HG03103 (cell line): ENCODE measurements at regions not wholly inside any gene's neighbourhood (a gene's known extent, or its start where the extent isn't known, plus 50 kb on each side); places are given as distances from the start of the nearest gene placed in this dataset.
"Not testable (repeated sequence)": the region's sequence is repeated elsewhere in the genome, so short reads cannot be mapped to it uniquely, and the experiment has no call there.

ENCODE experiments used
- ATAC-seq: cut with Tn5 transposase; IDR thresholded peaks from one replicate; pipeline ENCODE4 v1.9.1; 2021; ENCODE audit warnings: low read depth; ENCODE audit not compliant: unreplicated experiment

- ATAC-seq: no peak
These were observed 136.9 kb downstream of the KCNJ12 start for GRCh38 chr17:21513012-21513570.

DNA sequence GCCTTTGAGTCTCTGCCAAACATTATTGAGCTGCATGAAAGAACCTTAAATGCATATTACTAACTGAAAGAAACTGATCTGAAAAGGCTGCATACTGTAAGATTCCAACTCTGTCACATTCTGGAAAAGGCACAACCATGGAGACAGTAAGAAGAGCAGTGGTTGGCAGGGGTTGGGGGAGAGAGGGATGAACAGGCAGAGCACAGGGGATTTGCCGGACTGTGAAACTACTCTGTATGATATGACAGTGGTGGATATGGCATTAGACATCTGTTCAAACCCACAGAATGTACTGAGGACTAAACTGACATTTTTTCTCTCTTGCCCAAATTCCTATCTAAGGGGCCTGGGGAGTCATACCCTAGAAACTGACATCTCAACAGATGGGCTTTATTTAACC lies 138.4 kb downstream of the KCNJ12 start:
- not testable (repeated sequence) for ATAC-seq

- ATAC-seq: no peak
These were observed 141.6 kb downstream of the KCNJ12 start for GRCh38 chr17:21517538-21518293.

DNA sequence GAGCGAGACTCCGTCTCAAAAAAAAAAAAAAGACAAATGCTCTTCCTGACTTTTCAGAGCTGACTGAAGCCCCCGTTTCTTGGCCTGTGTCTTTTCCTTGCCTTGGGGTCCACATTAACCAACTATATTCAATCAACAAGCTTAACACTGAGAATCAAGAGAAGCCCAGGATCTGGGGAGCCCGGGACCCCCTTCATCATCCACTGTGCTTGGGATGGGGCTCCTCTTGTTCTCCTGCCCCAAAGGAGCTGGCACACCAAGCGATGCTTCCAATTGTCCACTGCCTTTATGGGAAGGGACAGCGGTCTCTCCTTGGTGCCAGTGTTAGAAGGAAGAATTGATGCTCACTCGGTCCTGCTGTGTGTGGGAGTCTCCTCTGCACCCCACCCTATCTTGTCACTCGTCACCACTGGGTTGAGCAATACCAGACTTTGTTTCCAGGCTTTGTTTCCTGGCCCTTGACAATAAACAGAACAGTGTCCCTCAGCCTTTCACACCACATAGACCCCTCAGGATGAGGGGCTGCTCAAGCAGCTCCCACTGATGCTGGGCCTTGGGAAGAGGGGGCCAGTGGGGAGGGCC lies 146.7 kb downstream of the KCNJ12 start:
- ATAC-seq: no peak

DNA sequence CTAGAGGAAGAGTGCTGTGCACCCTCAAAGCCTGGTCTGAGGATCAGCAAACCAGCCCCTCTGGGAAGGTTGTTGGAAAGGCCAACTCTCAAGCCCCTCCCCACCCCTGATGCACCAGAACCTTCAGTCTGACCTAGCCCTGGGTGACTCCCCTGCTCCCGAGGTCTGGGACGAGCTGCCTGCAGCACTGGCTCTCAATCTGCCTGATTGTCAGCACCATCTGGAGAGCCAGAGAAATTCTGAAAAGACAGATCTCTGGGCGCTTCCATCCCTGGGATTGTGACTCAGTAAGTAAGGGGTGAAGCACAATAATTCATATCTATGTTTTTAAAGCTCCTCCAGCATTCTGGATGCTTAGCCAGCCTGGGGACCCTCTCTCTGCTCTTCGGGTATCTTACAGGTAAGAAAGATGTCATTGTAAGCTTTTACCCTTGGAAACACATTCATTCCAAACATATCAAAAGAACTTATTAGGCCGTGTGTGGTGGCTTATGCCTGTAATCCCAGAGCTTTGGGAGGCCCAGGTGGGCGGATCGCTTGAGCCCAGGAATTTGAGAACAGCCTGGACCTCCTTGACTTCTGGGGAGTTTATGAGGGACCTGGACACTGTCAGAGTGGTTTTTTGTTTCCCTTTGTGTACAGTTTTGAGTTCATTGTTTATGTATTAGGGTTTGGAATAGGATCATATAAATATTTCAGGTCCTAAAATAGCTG lies 147.5 kb downstream of the KCNJ12 start:
- ATAC-seq: no peak

GRCh38 chr17:21524211-21524591 lies 148.0 kb downstream of the KCNJ12 start:
- ATAC-seq: no peak

DNA sequence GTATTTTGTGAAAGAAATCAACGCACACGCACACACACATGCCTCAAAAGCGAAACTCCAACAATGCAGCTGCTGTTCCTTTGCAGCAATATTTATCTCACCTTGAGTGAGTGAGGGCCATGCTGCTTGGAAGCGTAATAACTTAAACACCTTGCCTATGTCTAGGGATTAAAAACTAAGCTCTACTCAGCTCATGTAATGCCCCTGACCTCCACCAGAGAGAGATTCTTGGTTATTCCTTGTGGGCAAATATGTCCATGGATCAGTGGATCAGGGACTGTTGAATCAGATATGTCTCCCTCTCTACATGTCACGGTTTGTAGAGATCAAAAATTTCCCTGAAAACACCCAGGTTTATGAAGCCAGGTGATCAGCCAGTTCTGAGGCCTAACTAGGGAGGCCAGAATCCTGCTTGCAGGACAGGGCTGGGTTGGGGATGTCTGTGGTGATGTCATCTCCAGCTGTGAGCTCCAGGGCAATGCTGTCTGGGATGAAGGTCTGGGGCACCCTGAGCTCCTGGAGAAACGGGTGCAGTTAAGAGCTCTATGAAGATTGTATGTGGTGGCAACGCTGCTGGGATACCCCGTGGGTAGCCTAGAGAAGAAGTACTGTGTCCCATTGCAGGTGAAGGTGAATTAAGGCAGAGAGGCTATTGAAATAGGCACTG lies 149.4 kb downstream of the KCNJ12 start:
- no peak for ATAC-seq

DNA sequence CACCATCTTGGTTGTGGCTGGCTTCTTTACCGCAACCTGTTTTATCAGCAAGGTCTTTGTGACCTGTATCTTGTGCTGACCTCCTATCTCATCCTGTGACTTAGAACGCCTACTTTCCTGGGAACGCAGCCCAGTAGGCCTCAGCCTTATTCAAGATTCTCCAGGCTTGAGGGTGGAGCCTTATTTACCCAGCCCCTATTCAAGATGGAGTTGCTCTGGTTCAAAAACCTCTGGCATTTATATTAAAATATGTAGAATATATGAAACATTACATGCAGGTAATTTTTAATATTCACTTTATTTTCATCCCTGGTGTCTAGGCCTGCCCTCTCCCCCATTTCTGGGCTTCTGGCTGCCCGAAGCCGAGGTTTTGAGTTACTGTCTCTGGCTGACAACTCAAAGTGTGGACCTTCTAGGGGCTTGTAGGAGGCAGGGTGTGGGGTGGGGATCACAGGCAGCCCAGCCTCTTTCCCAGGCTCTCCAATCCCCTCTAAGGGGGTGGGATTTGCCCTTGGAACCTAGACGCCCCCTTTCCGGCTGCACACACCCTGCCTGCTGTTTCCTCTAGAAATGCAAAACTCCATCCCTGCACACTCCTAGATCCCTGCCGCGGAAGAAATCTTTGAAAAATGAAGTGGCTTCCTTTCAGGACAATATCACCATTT lies 152.0 kb downstream of the KCNJ12 start:
- ATAC-seq: no peak

DNA sequence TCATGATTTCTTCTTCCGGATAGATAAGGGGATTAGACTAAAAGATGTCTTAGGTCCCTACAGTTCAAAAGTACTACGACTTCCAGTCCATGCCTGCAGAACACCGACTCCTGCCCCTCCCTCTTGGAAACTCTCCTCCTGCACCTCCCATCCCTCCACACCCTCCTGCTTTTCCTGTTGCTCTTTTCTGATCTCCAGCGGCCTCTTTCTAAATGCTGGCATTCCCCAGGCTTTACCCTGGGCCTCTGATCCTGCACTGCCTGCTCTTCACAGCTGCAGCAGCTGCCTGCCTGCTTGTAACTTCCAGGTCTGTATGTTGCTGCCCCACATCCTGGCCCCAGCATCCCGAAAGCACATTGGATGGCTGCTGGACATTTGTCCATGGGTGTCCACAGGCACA lies 154.2 kb downstream of the KCNJ12 start:
- ATAC-seq: no peak

DNA sequence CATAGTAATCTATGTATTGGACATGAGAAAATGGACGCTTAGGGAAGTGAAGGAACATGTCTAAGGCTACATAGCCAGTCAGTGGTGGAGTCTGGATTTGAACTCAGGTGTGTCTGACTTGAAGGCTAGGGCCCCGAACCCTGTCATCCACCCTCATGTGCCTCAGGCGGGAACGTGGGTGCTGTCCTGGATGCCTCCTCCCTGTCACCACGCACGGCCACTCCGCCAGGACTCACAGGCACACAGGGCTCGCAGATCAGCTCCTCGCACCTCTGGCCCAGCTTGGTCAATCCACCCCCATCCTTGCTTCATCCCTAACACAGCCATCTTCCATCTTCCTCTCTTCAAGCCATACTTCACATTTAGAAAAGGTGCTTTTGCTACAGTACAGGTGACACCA lies 154.7 kb downstream of the KCNJ12 start:
- ATAC-seq: no peak

GRCh38 chr17:21532763-21533385 lies 156.7 kb downstream of the KCNJ12 start:
- ATAC-seq: no peak

DNA sequence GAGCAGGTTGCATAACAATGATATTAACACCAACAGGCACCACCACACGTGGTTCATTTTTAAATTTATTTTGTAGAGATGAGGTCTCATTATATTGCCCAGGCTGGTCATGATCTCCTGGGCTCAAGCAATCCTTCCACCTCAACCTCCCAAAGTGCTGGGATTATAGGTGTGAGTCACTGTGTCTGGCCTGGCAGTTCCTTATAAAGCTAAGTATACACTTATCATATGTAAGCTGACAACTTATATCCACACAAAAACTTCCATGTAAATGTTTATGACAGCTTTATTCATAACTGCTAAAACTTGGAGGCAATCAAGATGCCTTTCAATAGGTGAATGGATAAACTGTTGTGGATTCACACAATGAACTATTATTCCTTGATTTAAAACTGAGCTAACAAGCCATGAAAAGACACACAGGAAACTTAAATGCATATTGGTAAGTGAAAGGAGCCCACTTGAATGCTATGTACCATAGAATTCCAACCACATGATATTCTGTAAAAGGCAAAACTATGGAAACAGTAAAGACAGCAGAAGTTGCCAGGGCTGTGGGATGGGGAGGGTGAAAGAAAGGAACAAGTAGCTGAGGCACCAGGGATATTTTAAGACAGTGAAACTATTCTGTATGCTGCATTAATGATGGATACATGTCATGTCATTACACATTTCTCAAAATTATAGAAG lies 156.5 kb upstream of the KCNJ18 start:
- ATAC-seq: no peak

DNA sequence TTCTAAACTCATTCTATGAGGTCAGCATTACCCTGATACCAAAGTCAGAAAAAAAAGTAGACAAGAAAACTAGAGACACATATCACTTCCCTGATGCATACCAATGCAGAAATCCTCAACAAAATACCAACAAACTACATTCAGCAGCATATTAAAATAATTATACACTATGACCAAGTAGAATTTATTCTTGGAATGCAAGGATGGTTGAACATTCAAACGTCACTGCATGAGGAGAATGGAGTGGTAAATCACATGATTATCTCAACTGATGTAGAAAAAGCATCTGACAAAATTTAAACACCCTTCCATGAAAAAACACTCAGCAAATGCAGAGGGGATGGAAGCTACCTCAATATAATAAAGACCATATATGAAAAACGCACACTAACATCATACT lies 155.0 kb upstream of the KCNJ18 start:
- no peak for ATAC-seq

- no peak for ATAC-seq
These were observed 153.7 kb upstream of the KCNJ18 start for GRCh38 chr17:21538615-21539014.

GRCh38 chr17:21539146-21539545 lies 153.2 kb upstream of the KCNJ18 start:
- ATAC-seq: no peak

DNA sequence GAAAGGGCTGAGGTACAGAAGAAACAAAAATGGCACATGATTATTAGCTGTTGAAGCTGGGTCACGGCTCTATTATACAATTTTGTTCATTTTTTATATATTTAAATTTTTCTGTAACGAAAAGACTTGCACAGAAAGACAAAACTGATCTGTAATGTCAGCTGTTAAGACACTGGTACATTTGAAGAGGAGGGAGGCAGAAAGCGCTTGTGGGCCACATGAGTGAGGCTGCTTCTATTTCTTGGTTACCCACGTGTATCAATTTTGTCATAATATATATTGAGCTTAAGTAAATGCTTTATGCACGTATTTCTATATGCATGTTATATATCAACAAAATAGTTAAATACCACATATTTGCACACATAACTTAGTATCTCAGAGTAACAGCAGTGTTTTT lies 151.8 kb upstream of the KCNJ18 start:
- no peak for ATAC-seq

DNA sequence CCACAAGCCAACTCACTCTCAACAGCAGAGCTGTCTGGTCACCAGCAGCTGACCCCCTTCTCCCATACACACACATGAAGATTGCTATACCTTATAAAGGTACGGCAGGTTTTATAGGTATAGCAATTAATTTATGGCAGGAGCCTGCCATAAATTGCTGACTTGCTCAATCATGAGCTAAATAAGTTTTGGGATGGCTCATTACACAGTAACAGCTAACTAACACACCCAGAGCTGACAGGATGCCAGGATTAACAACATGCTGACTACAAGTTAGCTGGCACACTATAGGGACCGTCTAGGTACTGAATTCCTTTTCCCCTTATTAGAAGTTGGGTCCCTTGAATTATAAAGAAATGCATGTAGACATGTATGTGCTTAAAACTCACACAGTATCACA lies 150.3 kb upstream of the KCNJ18 start:
- no peak for ATAC-seq

GRCh38 chr17:21542991-21543390 lies 149.3 kb upstream of the KCNJ18 start:
- no peak for ATAC-seq

DNA sequence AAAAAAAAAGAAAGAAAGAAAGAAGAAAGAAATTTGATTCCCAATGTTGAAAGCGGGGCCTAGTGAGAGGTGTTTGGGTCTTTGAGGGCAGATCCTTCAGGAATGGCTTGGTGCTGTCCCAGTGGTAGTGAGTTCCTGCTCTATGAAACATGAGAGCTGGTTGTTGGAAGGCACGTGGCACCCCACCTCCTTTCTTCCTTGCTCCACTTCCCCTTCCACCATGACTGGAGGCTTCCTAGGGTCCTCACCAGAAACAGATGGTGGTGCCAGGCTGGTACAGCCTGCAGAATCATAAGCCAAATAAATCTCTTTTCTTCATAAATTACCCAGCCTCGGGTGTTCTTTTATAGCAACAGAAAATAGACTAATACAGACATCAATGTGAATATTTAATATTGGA lies 147.3 kb upstream of the KCNJ18 start:
- no peak for ATAC-seq

- no peak for ATAC-seq
These were observed 144.1 kb upstream of the KCNJ18 start for GRCh38 chr17:21548236-21548635.
